Neural cell (in vitro differentiated cells): ENCODE measurements at regions not wholly inside any gene's neighbourhood (a gene's known extent, or its start where the extent isn't known, plus 50 kb on each side); places are given as distances from the start of the nearest gene placed in this dataset.

Experiments
- H2AFZ ChIP-seq: fragments of 200-600, 300-800 bp; sonication (generic), shearing (Covaris generic); 2 replicates; pipeline ENCODE4 v1.6.0; 2014; ENCODE audit warnings: low read depth, mild to moderate bottlenecking, antibody characterized with exemption, low read length, moderate library complexity
- H3F3A ChIP-seq: fragments of 200-600 bp; shearing (Covaris generic); 2 replicates; pipeline ENCODE4 v1.6.1; 2016; ENCODE audit warnings: mild to moderate bottlenecking, moderate library complexity, mixed read lengths, antibody characterized with exemption, low read length; ENCODE audit not compliant: insufficient read depth, poor library complexity, severe bottlenecking
- H3K27ac ChIP-seq: fragments of 200-600, 300-800 bp; sonication (generic), shearing (Covaris generic); 2 replicates; pipeline ENCODE4 v1.5.1; 2014; ENCODE audit warnings: mild to moderate bottlenecking, low read length, moderate library complexity
- H3K27me3 ChIP-seq: fragments of 300-800, 200-600 bp; sonication (generic), shearing (Covaris generic); 2 replicates; pipeline ENCODE4 v1.6.0; 2014; ENCODE audit warnings: mild to moderate bottlenecking, low read depth, low read length, moderate library complexity; ENCODE audit not compliant: insufficient read depth
- H3K36me3 ChIP-seq: fragments of 300-800, 200-600 bp; sonication (generic), shearing (Covaris generic); 2 replicates; pipeline ENCODE4 v1.5.1; 2014; ENCODE audit warnings: mild to moderate bottlenecking, antibody characterized with exemption, low read length, moderate library complexity; ENCODE audit not compliant: insufficient read depth
- H3K4me2 ChIP-seq: fragments of 300-800, 200-600 bp; sonication (generic), shearing (Covaris generic); 2 replicates; pipeline ENCODE4 v1.6.0; 2014; ENCODE audit warnings: mild to moderate bottlenecking, low read length
- H3K4me3 ChIP-seq: fragments of 300-800, 200-600 bp; sonication (generic), shearing (Covaris generic); 2 replicates; pipeline ENCODE4 v1.5.1; 2014; ENCODE audit warnings: mild to moderate bottlenecking, low read length, moderate library complexity
- H3K79me2 ChIP-seq: fragments of 200-600 bp; shearing (Covaris generic); replicated peaks from 2 replicates; pipeline ENCODE4 v1.6.0; 2014; ENCODE audit warnings: mild to moderate bottlenecking, low read length, moderate library complexity; ENCODE audit not compliant: insufficient read depth
- H3K9ac ChIP-seq: fragments of 300-800, 200-600 bp; sonication (generic), shearing (Covaris generic); 2 replicates; pipeline ENCODE4 v1.6.1; 2016; ENCODE audit warnings: mild to moderate bottlenecking, low read length, mixed read lengths
- H3K9me2 ChIP-seq: fragments of 200-600 bp; shearing (Covaris generic); 2 replicates; pipeline ENCODE4 v1.6.1; 2016; ENCODE audit warnings: mild to moderate bottlenecking, low read length, mixed read lengths; ENCODE audit not compliant: insufficient read depth
- H3K9me3 ChIP-seq: fragments of 200-600, 300-800 bp; sonication (generic), shearing (Covaris generic); 2 replicates; pipeline ENCODE4 v1.6.1; 2016; ENCODE audit warnings: mild to moderate bottlenecking, mixed run types, low read length, moderate library complexity, mixed read lengths
- H4K20me1 ChIP-seq: fragments of 200-600 bp; shearing (Covaris generic); 2 replicates; pipeline ENCODE4 v1.6.1; 2016; ENCODE audit warnings: mild to moderate bottlenecking, mixed run types; ENCODE audit not compliant: insufficient read depth
- CTCF ChIP-seq: fragments of 450-650 bp; IDR thresholded peaks from 2 replicates; pipeline ENCODE4 v1.5.1; 2014; ENCODE audit warnings: antibody characterized with exemption, mild to moderate bottlenecking, moderate library complexity; ENCODE audit not compliant: poor library complexity, severe bottlenecking
- EP300 ChIP-seq: fragments of 450-650 bp; conservative IDR thresholded peaks from 2 replicates; pipeline ENCODE4 v1.6.1; 2014; ENCODE audit warnings: antibody characterized with exemption, mild to moderate bottlenecking, moderate library complexity; ENCODE audit not compliant: poor library complexity, severe bottlenecking
- EZH2 ChIP-seq: fragments of 200-600, 300-800 bp; shearing (Covaris generic), sonication (generic); IDR thresholded peaks from 2 replicates; pipeline ENCODE4 v1.6.1; 2014; ENCODE audit warnings: antibody characterized with exemption, low read length, borderline replicate concordance, mild to moderate bottlenecking; ENCODE audit not compliant: insufficient read depth, poor library complexity, severe bottlenecking
- MXI1 ChIP-seq: fragments of 450-650 bp; conservative IDR thresholded peaks from 2 replicates; pipeline ENCODE4 v1.6.1; 2014; ENCODE audit warnings: antibody characterized with exemption, mild to moderate bottlenecking; ENCODE audit not compliant: poor library complexity, severe bottlenecking
- POLR2AphosphoS5 ChIP-seq: IDR thresholded peaks from 2 replicates; pipeline ENCODE4 v1.6.1; 2012
- RAD21 ChIP-seq: fragments of 450-650 bp; conservative IDR thresholded peaks from 2 replicates; pipeline ENCODE4 v1.6.1; 2014; ENCODE audit warnings: antibody characterized with exemption, mild to moderate bottlenecking, moderate library complexity
- REST ChIP-seq: IDR thresholded peaks from 2 replicates; pipeline ENCODE4 v1.6.1; 2012; ENCODE audit warnings: borderline replicate concordance
- SMC3 ChIP-seq: fragments of 450-650 bp; conservative IDR thresholded peaks from 2 replicates; pipeline ENCODE4 v1.6.1; 2014; ENCODE audit warnings: antibody characterized with exemption, mild to moderate bottlenecking, moderate library complexity; ENCODE audit not compliant: poor library complexity
- TAF1 ChIP-seq: IDR thresholded peaks from 2 replicates; pipeline ENCODE4 v1.6.1; 2012; ENCODE audit warnings: low read depth

GRCh38 chr6:79408256-79408974, 128.8 kb downstream of the LCA5 start:
- Histone ChIP-seq H3K9me2 (no peaks in the 10 kb centered on the region), H4K20me1 (no peaks in the 10 kb centered on the region), H3K27me3 (no peaks in the 10 kb centered on the region), H3K9me3 (no peaks in the 10 kb centered on the region), H2AFZ (no peak overlapping the region), H3K36me3 (no peaks in the 10 kb centered on the region), H3K27ac (no peak overlapping the region), H3K4me2 (no peak overlapping the region), H3F3A (no peaks in the 10 kb centered on the region), H3K9ac (no peak overlapping the region), H3K4me3 (no peak overlapping the region), H3K79me2 (no peaks in the 10 kb centered on the region)
- no peak for TF ChIP-seq REST
- TF ChIP-seq EP300: no peak
- no peak for TF ChIP-seq TAF1
- no peak for TF ChIP-seq POLR2AphosphoS5
- no peak for TF ChIP-seq CTCF
- no peak for TF ChIP-seq EZH2
- TF ChIP-seq RAD21: no peak
- TF ChIP-seq MXI1: no peak
- TF ChIP-seq SMC3: no peak

- Histone ChIP-seq H3K9me3 (no peaks in the 10 kb centered on the region), H3K36me3 (no peaks in the 10 kb centered on the region), H3K4me2 (no peak overlapping the region), H4K20me1 (no peaks in the 10 kb centered on the region), H3K9ac (no peak overlapping the region), H3K27me3 (no peaks in the 10 kb centered on the region), H3F3A (no peaks in the 10 kb centered on the region), H3K9me2 (no peaks in the 10 kb centered on the region), H3K27ac (no peak overlapping the region), H2AFZ (no peak overlapping the region), H3K79me2 (no peaks in the 10 kb centered on the region), H3K4me3 (no peak overlapping the region)
- TF ChIP-seq MXI1 (no peak), EZH2 (no peak), EP300 (no peak), SMC3 (no peak), RAD21 (no peak)
Measured at GRCh38 chr6:79404677-79405076, 132.6 kb downstream of the LCA5 start.
